Fibroblast of lung (primary cell): ENCODE measurements at regions not wholly inside any gene's neighbourhood (a gene's known extent, or its start where the extent isn't known, plus 50 kb on each side); places are given as distances from the start of the nearest gene placed in this dataset.

Experiments
- DNase-seq, 2 donors: peaks; one replicate each; pipeline versions ENCODE4 v3.0.0 to v3.0.0-alpha.2; 2010; ENCODE audit warnings: low read depth in 2 of 2
- H2AFZ ChIP-seq: 2 replicates; pipeline ENCODE4 v1.5.1; 2012; ENCODE audit warnings: low read length, control low read depth, inconsistent platforms
- H3K27ac ChIP-seq: 2 replicates; pipeline ENCODE4 v1.5.1; 2011; ENCODE audit warnings: low read length, control low read depth; ENCODE audit not compliant: insufficient read depth
- H3K27me3 ChIP-seq: 2 replicates; pipeline ENCODE4 v1.5.1; 2011; ENCODE audit warnings: mild to moderate bottlenecking, low read length; ENCODE audit not compliant: control insufficient read depth, insufficient read depth
- H3K36me3 ChIP-seq: 2 replicates; pipeline ENCODE4 v1.5.1; 2011; ENCODE audit warnings: low read length; ENCODE audit not compliant: control insufficient read depth, insufficient read depth
- H3K4me1 ChIP-seq: 2 replicates; pipeline ENCODE4 v1.5.1; 2011; ENCODE audit warnings: low read length; ENCODE audit not compliant: control insufficient read depth, insufficient read depth; ENCODE audit errors: extremely low read depth
- H3K4me2 ChIP-seq: 2 replicates; pipeline ENCODE4 v1.5.1; 2011; ENCODE audit warnings: low read length, control low read depth; ENCODE audit not compliant: insufficient read depth; ENCODE audit errors: extremely low read depth
- H3K4me3 ChIP-seq, 4 experiments: fragments of 200-600 bp in 1 of 4; sonication (generic) in 1 of 4; replicated peaks in 1 of 4; 2 replicates each; pipeline ENCODE4 v1.5.1; 2011 to 2016; ENCODE audit warnings: low read length in 4 of 4, low read depth in 3 of 4, mild to moderate bottlenecking in 3 of 4, control low read depth in 2 of 4, inconsistent platforms in 1 of 4, mixed read lengths in 1 of 4; ENCODE audit not compliant: insufficient read depth in 1 of 4; ENCODE audit errors: control extremely low read depth in 1 of 4
- H3K79me2 ChIP-seq: 2 replicates; pipeline ENCODE4 v1.5.1; 2012; ENCODE audit warnings: mild to moderate bottlenecking, low read length, inconsistent platforms; ENCODE audit not compliant: control insufficient read depth, insufficient read depth
- H3K9ac ChIP-seq: 2 replicates; pipeline ENCODE4 v1.5.1; 2011; ENCODE audit warnings: mild to moderate bottlenecking, low read length, control low read depth; ENCODE audit not compliant: insufficient read depth
- H3K9me3 ChIP-seq: 2 replicates; pipeline ENCODE4 v1.5.1; 2012; ENCODE audit warnings: low read depth, low read length; ENCODE audit not compliant: control insufficient read depth, insufficient read depth
- H4K20me1 ChIP-seq: 2 replicates; pipeline ENCODE4 v1.5.1; 2011; ENCODE audit warnings: low read length; ENCODE audit not compliant: control insufficient read depth, insufficient read depth; ENCODE audit errors: extremely low read depth
- CTCF ChIP-seq, 2 donors: IDR thresholded peaks in 1 of 2; conservative IDR thresholded peaks in 1 of 2; 1 replicate in 1 of 2; 2 replicates in 1 of 2; pipeline ENCODE4 v1.5.1; 2011 to 2012; ENCODE audit warnings: low read length in 2 of 2, control low read depth in 1 of 2, inconsistent platforms in 1 of 2, low read depth in 1 of 2, mild to moderate bottlenecking in 1 of 2
- EZH2 ChIP-seq: IDR thresholded peaks from 2 replicates; pipeline ENCODE4 v1.5.1; 2012; ENCODE audit warnings: low read length, control low read depth, mild to moderate bottlenecking; ENCODE audit errors: missing control alignments

GRCh38 chr21:15140321-15141019 lies 75.7 kb upstream of the NRIP1 start:
- H4K20me1 ChIP-seq, result no peaks in the 10 kb centered on the region
- no peak for TF ChIP-seq EZH2
- TF ChIP-seq CTCF (conservative IDR thresholded peaks at IDR 0.05 in 1 of 2, IDR thresholded peaks at IDR 0.05 in 1 of 2; ENCODE audit: low read depth in 1 of 2, low read length in 2 of 2), result no peak
- no peak overlapping the region for H3K4me2 ChIP-seq
- no peak overlapping the region for H3K27ac ChIP-seq
- no peak overlapping the region for H3K4me3 ChIP-seq
- DNase-seq, result peak in 1 of 2 donors; percentile 13
- H3K4me1 ChIP-seq, result no peaks in the 10 kb centered on the region
- H3K79me2 ChIP-seq, result no peaks in the 10 kb centered on the region
- H3K27me3 ChIP-seq, result no peaks in the 10 kb centered on the region
- no peak overlapping the region for H3K9ac ChIP-seq
- H3K9me3 ChIP-seq, result no peaks in the 10 kb centered on the region
- no peaks in the 10 kb centered on the region for H3K36me3 ChIP-seq
- no peak overlapping the region for H2AFZ ChIP-seq

GRCh38 chr21:15141261-15141970 lies 76.6 kb upstream of the NRIP1 start:
- H3K4me2 ChIP-seq, result no peak overlapping the region
- TF ChIP-seq CTCF (conservative IDR thresholded peaks at IDR 0.05 in 1 of 2, IDR thresholded peaks at IDR 0.05 in 1 of 2; ENCODE audit: low read depth in 1 of 2, low read length in 2 of 2) (no peak), EZH2 (no peak)
- H3K79me2 ChIP-seq, result no peaks in the 10 kb centered on the region
- H3K4me3 ChIP-seq, result no peak overlapping the region
- DNase-seq, result no peak
- H3K9me3 ChIP-seq, result no peaks in the 10 kb centered on the region
- no peaks in the 10 kb centered on the region for H3K36me3 ChIP-seq
- no peaks in the 10 kb centered on the region for H3K27me3 ChIP-seq
- no peak overlapping the region for H3K27ac ChIP-seq
- no peak overlapping the region for H3K9ac ChIP-seq
- H2AFZ ChIP-seq, result no peak overlapping the region
- no peaks in the 10 kb centered on the region for H4K20me1 ChIP-seq
- H3K4me1 ChIP-seq, result no peaks in the 10 kb centered on the region

GRCh38 chr21:15144026-15144425 lies 79.2 kb upstream of the NRIP1 start:
- Histone ChIP-seq H3K4me1 (no peaks in the 10 kb centered on the region), H4K20me1 (no peaks in the 10 kb centered on the region), H3K4me2 (no peak overlapping the region), H3K27ac (no peak overlapping the region), H3K79me2 (no peaks in the 10 kb centered on the region), H3K27me3 (no peaks in the 10 kb centered on the region), H2AFZ (no peak overlapping the region), H3K9me3 (no peaks in the 10 kb centered on the region), H3K4me3 (no peak overlapping the region), H3K9ac (no peak overlapping the region), H3K36me3 (no peaks in the 10 kb centered on the region)
- DNase-seq, result peak in 1 of 2 donors; percentile 33
- TF ChIP-seq EZH2 (no peak), CTCF (conservative IDR thresholded peaks at IDR 0.05 in 1 of 2, IDR thresholded peaks at IDR 0.05 in 1 of 2; ENCODE audit: low read depth in 1 of 2, low read length in 2 of 2) (no peak)
